Trophoblast cell (in vitro differentiated cells and primary cell): ENCODE measurements at regions not wholly inside any gene's neighbourhood (a gene's known extent, or its start where the extent isn't known, plus 50 kb on each side); places are given as distances from the start of the nearest gene placed in this dataset.
"Not testable (repeated sequence)": the region's sequence is repeated elsewhere in the genome, so short reads cannot be mapped to it uniquely, and the experiment has no call there.

Experiments used
- DNase-seq, 2 donors: peaks; one replicate each; pipeline ENCODE4 v3.0.0-alpha.2; 2016
- H2AFZ ChIP-seq: 2 replicates; pipeline ENCODE4 v1.6.1; 2013; ENCODE audit warnings: low read length, moderate library complexity, mild to moderate bottlenecking; ENCODE audit not compliant: insufficient read depth, poor library complexity
- H2AK5ac ChIP-seq: 2 replicates; pipeline ENCODE4 v1.6.1; 2013; ENCODE audit warnings: mild to moderate bottlenecking, low read length
- H2BK120ac ChIP-seq: 2 replicates; pipeline ENCODE4 v1.6.1; 2013; ENCODE audit warnings: low read length, mild to moderate bottlenecking, moderate library complexity; ENCODE audit not compliant: insufficient read depth, poor library complexity
- H2BK12ac ChIP-seq: 2 replicates; pipeline ENCODE4 v1.6.1; 2013; ENCODE audit warnings: mild to moderate bottlenecking, low read length, moderate library complexity
- H2BK5ac ChIP-seq: 2 replicates; pipeline ENCODE4 v1.6.1; 2013; ENCODE audit warnings: low read length, low read depth, moderate library complexity, mild to moderate bottlenecking; ENCODE audit not compliant: poor library complexity
- H3K14ac ChIP-seq: 2 replicates; pipeline ENCODE4 v1.6.1; 2013; ENCODE audit warnings: mild to moderate bottlenecking, low read length
- H3K18ac ChIP-seq: 2 replicates; pipeline ENCODE4 v1.6.1; 2013; ENCODE audit warnings: mild to moderate bottlenecking, low read length
- H3K23ac ChIP-seq: 2 replicates; pipeline ENCODE4 v1.6.1; 2013; ENCODE audit warnings: low read length
- H3K27ac ChIP-seq: 2 replicates; pipeline ENCODE4 v1.5.1; 2013; ENCODE audit warnings: low read depth, mild to moderate bottlenecking, inconsistent platforms, low read length, moderate library complexity
- H3K27me3 ChIP-seq: 2 replicates; pipeline ENCODE4 v1.6.1; 2013; ENCODE audit warnings: inconsistent platforms, mild to moderate bottlenecking, low read length, moderate library complexity; ENCODE audit not compliant: insufficient read depth
- H3K36me3 ChIP-seq, 2 experiments: 1 replicate in 1 of 2; 2 replicates in 1 of 2; pipeline ENCODE4 v1.6.1; 2013; ENCODE audit warnings: low read length in 2 of 2, mild to moderate bottlenecking in 2 of 2, moderate library complexity in 1 of 2; ENCODE audit not compliant: insufficient read depth in 2 of 2, control insufficient read depth in 1 of 2
- H3K4ac ChIP-seq: 2 replicates; pipeline ENCODE4 v1.6.1; 2013; ENCODE audit warnings: low read depth, mild to moderate bottlenecking, low read length, moderate library complexity
- H3K4me1 ChIP-seq, 2 experiments: 1 replicate in 1 of 2; 2 replicates in 1 of 2; pipeline ENCODE4 v1.6.1; 2013; ENCODE audit warnings: low read length in 2 of 2, mild to moderate bottlenecking in 2 of 2, moderate library complexity in 1 of 2; ENCODE audit not compliant: insufficient read depth in 2 of 2, control insufficient read depth in 1 of 2
- H3K4me2 ChIP-seq: 2 replicates; pipeline ENCODE4 v1.6.1; 2013; ENCODE audit warnings: inconsistent platforms, mild to moderate bottlenecking, low read length, moderate library complexity
- H3K4me3 ChIP-seq: 2 replicates; pipeline ENCODE4 v1.5.1; 2013; ENCODE audit warnings: mild to moderate bottlenecking, low read depth, low read length, inconsistent platforms
- H3K79me1 ChIP-seq: one replicate; pipeline ENCODE4 v1.6.1; 2013; ENCODE audit warnings: low read length
- H3K79me2 ChIP-seq: 2 replicates; pipeline ENCODE4 v1.6.1; 2013; ENCODE audit warnings: low read length, mild to moderate bottlenecking; ENCODE audit not compliant: control insufficient read depth, insufficient read depth, poor library complexity
- H3K9ac ChIP-seq: 2 replicates; pipeline ENCODE4 v1.6.1; 2013; ENCODE audit warnings: mild to moderate bottlenecking, low read length
- H3K9me3 ChIP-seq: 2 replicates; pipeline ENCODE4 v1.6.1; 2013; ENCODE audit warnings: low read depth, mild to moderate bottlenecking, control low read depth, inconsistent platforms, low read length; ENCODE audit not compliant: insufficient read depth
- H4K12ac ChIP-seq: 2 replicates; pipeline ENCODE4 v1.6.1; 2013; ENCODE audit warnings: low read depth, mild to moderate bottlenecking, low read length, moderate library complexity
- H4K8ac ChIP-seq: 2 replicates; pipeline ENCODE4 v1.6.1; 2013; ENCODE audit warnings: low read depth, mild to moderate bottlenecking, low read length, moderate library complexity
- H4K91ac ChIP-seq: one replicate; pipeline ENCODE4 v1.6.1; 2013; ENCODE audit warnings: low read depth, mild to moderate bottlenecking, low read length, moderate library complexity
- WGBS: extraction: QIAGEN DNeasy Blood & Tissue Kit; methylation state at CpG from one replicate; pipeline ENCODE4 v1.1.7; 2013; ENCODE audit warnings: missing lambda C conversion rate; ENCODE audit not compliant: insufficient read length, insufficient coverage; ENCODE audit errors: extremely low coverage; 5-methylcytosine and 5-hydroxymethylcytosine counted together

GRCh38 chr9:74080652-74081051 is 416.5 kb upstream of the RORB start:
- H3K4me3 ChIP-seq = not testable (repeated sequence)

GRCh38 chr9:74083681-74084433 is 413.3 kb upstream of the RORB start:
- Histone ChIP-seq H2BK12ac (no peak overlapping the region), H3K9me3 (no peaks in the 10 kb centered on the region), H3K27me3 (no peaks in the 10 kb centered on the region), H2BK120ac (no peak overlapping the region), H3K18ac (no peak overlapping the region), H3K23ac (no peak overlapping the region), H3K36me3 (no peaks in the 10 kb centered on the region), H3K79me1 (no peaks in the 10 kb centered on the region), H3K4ac (no peak overlapping the region), H3K27ac (no peak overlapping the region), H4K8ac (no peak overlapping the region), H3K79me2 (no peaks in the 10 kb centered on the region), H2BK5ac (no peak overlapping the region), H2AFZ (no peak overlapping the region), H3K4me3 (no peak overlapping the region), H2AK5ac (no peak overlapping the region), H3K4me1 (no peaks in the 10 kb centered on the region), H3K14ac (no peak overlapping the region), H3K9ac (no peak overlapping the region), H4K12ac (no peak overlapping the region), H3K4me2 (no peak overlapping the region), H4K91ac (no peak overlapping the region)
- no CpG with 5 or more reads among the region's 2 CpGs for WGBS
- no peak for DNase-seq

More at GRCh38 chr9:74080652-74081051, 416.5 kb upstream of the RORB start:
- H3K27ac ChIP-seq, H4K91ac ChIP-seq, H3K9ac ChIP-seq, H2BK12ac ChIP-seq, H3K18ac ChIP-seq, H2AFZ ChIP-seq, H4K8ac ChIP-seq, H3K23ac ChIP-seq, H3K27me3 ChIP-seq, H3K9me3 ChIP-seq, H2AK5ac ChIP-seq, H3K79me2 ChIP-seq, H3K14ac ChIP-seq, H3K4me2 ChIP-seq, H3K36me3 ChIP-seq, H4K12ac ChIP-seq, H3K4ac ChIP-seq, DNase-seq, H3K79me1 ChIP-seq, H2BK120ac ChIP-seq, H2BK5ac ChIP-seq, H3K4me1 ChIP-seq: not testable (repeated sequence)
- WGBS = no CpG with 5 or more reads among the region's 4 CpGs

DNA sequence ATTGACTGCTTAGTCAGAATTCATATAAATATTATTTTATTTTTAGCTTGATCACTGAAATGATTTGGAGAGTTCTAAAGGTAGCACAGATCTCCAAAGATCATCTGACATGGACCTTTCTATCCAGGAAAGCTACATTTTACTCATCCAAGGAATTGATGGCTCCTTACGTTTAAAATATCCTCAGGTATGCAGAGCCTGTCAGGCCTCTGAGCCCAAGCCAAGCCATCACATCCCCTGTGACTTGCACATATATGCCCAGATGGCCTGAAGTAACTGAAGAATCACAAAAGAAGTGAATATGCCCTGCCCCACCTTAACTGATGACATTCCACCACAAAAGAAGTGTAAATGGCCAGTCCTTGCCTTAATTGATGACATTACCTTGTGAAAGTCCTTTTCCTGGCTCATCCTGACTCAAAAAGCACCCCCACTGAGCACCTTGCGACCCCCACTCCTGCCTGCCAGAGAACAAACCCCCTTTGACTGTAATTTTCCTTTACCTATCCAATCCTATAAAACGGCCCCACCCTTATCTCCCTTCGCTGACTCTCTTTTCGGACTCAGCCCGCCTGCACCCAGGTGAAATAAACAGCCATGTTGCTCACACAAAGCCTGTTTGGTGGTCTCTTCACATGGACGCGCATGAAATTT is 411.6 kb upstream of the RORB start:
- H2BK120ac ChIP-seq, H3K36me3 ChIP-seq, H3K27me3 ChIP-seq, H3K4me2 ChIP-seq, H3K4ac ChIP-seq, H2AK5ac ChIP-seq, H3K9me3 ChIP-seq, H2AFZ ChIP-seq, H3K9ac ChIP-seq, H4K8ac ChIP-seq, H3K18ac ChIP-seq, DNase-seq, H3K23ac ChIP-seq, H2BK5ac ChIP-seq, H3K4me1 ChIP-seq, H4K12ac ChIP-seq, H3K4me3 ChIP-seq, H3K14ac ChIP-seq, H3K27ac ChIP-seq, H4K91ac ChIP-seq, H3K79me1 ChIP-seq, H2BK12ac ChIP-seq, H3K79me2 ChIP-seq: not testable (repeated sequence)
- WGBS = no CpG with 5 or more reads among the region's 8 CpGs

DNA sequence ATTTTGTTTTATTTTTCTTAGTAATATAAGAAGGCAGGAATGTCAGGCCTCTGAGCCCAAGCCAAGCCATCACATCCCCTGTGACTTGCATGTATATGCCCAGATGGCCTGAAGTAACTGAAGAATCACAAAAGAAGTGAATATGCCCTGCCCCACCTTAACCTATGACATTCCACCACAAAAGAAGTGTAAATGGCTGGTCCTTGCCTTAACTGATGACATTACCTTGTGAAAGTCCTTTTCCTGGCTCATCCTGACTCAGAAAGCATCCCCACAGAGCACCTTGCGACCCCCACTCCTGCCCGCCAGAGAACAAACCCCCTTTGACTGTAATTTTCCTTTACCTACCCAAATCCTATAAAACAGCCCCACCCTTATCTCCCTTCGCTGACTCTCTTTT is 406.2 kb upstream of the RORB start:
- H4K8ac ChIP-seq, H3K4me3 ChIP-seq, H4K91ac ChIP-seq, H2BK120ac ChIP-seq, H3K18ac ChIP-seq, H2BK5ac ChIP-seq, H3K27ac ChIP-seq, H3K9me3 ChIP-seq, H3K9ac ChIP-seq, H3K4me1 ChIP-seq, H2AK5ac ChIP-seq, H3K23ac ChIP-seq, H3K79me1 ChIP-seq, H3K79me2 ChIP-seq, H3K27me3 ChIP-seq, H3K36me3 ChIP-seq, H2BK12ac ChIP-seq, H3K4ac ChIP-seq, H3K14ac ChIP-seq, H4K12ac ChIP-seq, H2AFZ ChIP-seq, DNase-seq, H3K4me2 ChIP-seq: not testable (repeated sequence)
- WGBS = no CpG with 5 or more reads among the region's 3 CpGs
